Hepatic stellate cell (primary cell): ENCODE measurements at regions not wholly inside any gene's neighbourhood (a gene's known extent, or its start where the extent isn't known, plus 50 kb on each side); places are given as distances from the start of the nearest gene placed in this dataset.
"Not testable (repeated sequence)": the region's sequence is repeated elsewhere in the genome, so short reads cannot be mapped to it uniquely, and the experiment has no call there.

Experiments used
- DNase-seq: peaks from one replicate; pipeline ENCODE4 v3.0.0; 2011; ENCODE audit warnings: low spot score

GRCh38 chr12:105641749-105642148, 311.3 kb downstream of the C12orf75 start:
- DNase-seq: peak; percentile 22

GRCh38 chr12:105644770-105645169, 314.3 kb downstream of the C12orf75 start:
- DNase-seq: no peak

- DNase-seq: no peak
Measured at GRCh38 chr12:105654606-105655005, 324.1 kb downstream of the C12orf75 start.

- no peak for DNase-seq
Measured at GRCh38 chr12:105658389-105658788, 327.9 kb downstream of the C12orf75 start.

- DNase-seq: no peak
Measured at GRCh38 chr12:105659355-105660075, 329.0 kb downstream of the C12orf75 start.

- not testable (repeated sequence) for DNase-seq
Measured at GRCh38 chr12:105664765-105665164, 334.3 kb downstream of the C12orf75 start.

- no peak for DNase-seq
Measured at GRCh38 chr12:105665366-105665765, 334.9 kb downstream of the C12orf75 start.

GRCh38 chr12:105667973-105668743, 337.7 kb downstream of the C12orf75 start:
- no peak for DNase-seq

GRCh38 chr12:105670672-105671071, 340.2 kb downstream of the C12orf75 start:
- DNase-seq: peak; percentile 3

- no peak for DNase-seq
Measured at GRCh38 chr12:105671720-105672119, 341.2 kb downstream of the C12orf75 start.

GRCh38 chr12:105672121-105672975, 341.9 kb downstream of the C12orf75 start:
- no peak for DNase-seq

- no peak for DNase-seq
Measured at GRCh38 chr12:105674871-105675699, 344.6 kb downstream of the C12orf75 start.

- no peak for DNase-seq
Measured at GRCh38 chr12:105676694-105677093, 346.2 kb downstream of the C12orf75 start.

- no peak for DNase-seq
Measured at GRCh38 chr12:105677672-105678071, 347.2 kb downstream of the C12orf75 start.

- no peak for DNase-seq
Measured at GRCh38 chr12:105679982-105680381, 349.5 kb downstream of the C12orf75 start.

- DNase-seq: no peak
Measured at GRCh38 chr12:105681341-105681740, 350.9 kb downstream of the C12orf75 start.

- DNase-seq: not testable (repeated sequence)
Measured at GRCh38 chr12:105682821-105683220, 352.3 kb downstream of the C12orf75 start.

- not testable (repeated sequence) for DNase-seq
Measured at GRCh38 chr12:105683836-105684235, 353.3 kb downstream of the C12orf75 start.

- DNase-seq: no peak
Measured at GRCh38 chr12:105698075-105698474, 367.6 kb downstream of the C12orf75 start.

GRCh38 chr12:105699209-105699608, 368.7 kb downstream of the C12orf75 start:
- DNase-seq: no peak

GRCh38 chr12:105704787-105705186, 374.3 kb downstream of the C12orf75 start:
- DNase-seq: no peak

GRCh38 chr12:105705235-105705634, 374.7 kb downstream of the C12orf75 start:
- DNase-seq: no peak
